SK-N-SH treated with all-trans-retinoic acid at 6 μM for 48 hours (cell line): ENCODE measurements at regions not wholly inside any gene's neighbourhood (a gene's known extent, or its start where the extent isn't known, plus 50 kb on each side); places are given as distances from the start of the nearest gene placed in this dataset.
"Not testable (repeated sequence)": the region's sequence is repeated elsewhere in the genome, so short reads cannot be mapped to it uniquely, and the experiment has no call there.

Experiments used
- RARB ChIP-seq: fragments of 250-450 bp; sonication (Bioruptor Pico); IDR thresholded peaks from 2 replicates; pipeline ENCODE4 v1.8.0; 2021; ENCODE audit warnings: mild to moderate bottlenecking, moderate library complexity
- ZFP3 ChIP-seq: fragments of 250-450 bp; sonication (Bioruptor Pico); IDR thresholded peaks from 2 replicates; pipeline ENCODE4 v1.5.0; 2020; ENCODE audit warnings: mild to moderate bottlenecking, moderate library complexity
- TF ChIP-seq, protein P1 (sequence below): fragments of 250-450 bp; sonication (Bioruptor Pico); IDR thresholded peaks from 2 replicates; pipeline ENCODE4 v1.5.0; 2020; ENCODE audit warnings: mild to moderate bottlenecking, moderate library complexity
- TF ChIP-seq, protein P2 (sequence below): fragments of 250-450 bp; sonication (Bioruptor Pico); IDR thresholded peaks from 2 replicates; pipeline ENCODE4 v1.5.1; 2020; ENCODE audit warnings: low read depth, mild to moderate bottlenecking, moderate library complexity

DNA sequence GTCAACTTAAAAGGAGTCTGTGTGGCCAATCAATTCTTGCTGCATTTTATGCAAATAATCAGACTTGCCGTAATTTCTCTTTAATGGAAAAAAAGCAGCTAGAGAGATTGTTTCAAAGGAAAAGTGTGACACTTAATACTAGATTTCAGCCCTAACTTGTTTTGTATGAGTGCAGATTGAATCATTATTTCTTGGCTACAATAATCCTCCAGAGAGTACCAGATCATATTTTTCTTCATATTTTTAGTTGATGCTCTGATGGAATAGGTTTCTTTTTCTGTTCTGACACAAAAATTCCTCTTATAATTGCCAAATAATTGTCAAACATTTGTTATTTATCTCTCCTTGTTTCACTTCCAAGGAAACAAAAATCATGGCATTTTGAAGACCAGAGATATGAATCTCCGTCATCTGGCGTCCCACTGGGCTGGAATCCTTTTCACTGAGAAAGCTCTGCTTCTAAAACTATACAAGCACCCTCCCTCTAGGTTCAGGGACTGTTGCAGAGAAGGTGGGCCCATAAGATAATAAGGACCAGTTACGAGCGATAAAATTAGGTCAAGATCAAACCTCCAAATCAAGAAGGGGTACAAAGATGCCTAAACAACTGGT lies 131.4 kb upstream of the APOOL start:
- TF ChIP-seq ZFP3, RARB (CRISPR knock-in tag): not testable (repeated sequence)
- TF ChIP-seq, protein P1, sequence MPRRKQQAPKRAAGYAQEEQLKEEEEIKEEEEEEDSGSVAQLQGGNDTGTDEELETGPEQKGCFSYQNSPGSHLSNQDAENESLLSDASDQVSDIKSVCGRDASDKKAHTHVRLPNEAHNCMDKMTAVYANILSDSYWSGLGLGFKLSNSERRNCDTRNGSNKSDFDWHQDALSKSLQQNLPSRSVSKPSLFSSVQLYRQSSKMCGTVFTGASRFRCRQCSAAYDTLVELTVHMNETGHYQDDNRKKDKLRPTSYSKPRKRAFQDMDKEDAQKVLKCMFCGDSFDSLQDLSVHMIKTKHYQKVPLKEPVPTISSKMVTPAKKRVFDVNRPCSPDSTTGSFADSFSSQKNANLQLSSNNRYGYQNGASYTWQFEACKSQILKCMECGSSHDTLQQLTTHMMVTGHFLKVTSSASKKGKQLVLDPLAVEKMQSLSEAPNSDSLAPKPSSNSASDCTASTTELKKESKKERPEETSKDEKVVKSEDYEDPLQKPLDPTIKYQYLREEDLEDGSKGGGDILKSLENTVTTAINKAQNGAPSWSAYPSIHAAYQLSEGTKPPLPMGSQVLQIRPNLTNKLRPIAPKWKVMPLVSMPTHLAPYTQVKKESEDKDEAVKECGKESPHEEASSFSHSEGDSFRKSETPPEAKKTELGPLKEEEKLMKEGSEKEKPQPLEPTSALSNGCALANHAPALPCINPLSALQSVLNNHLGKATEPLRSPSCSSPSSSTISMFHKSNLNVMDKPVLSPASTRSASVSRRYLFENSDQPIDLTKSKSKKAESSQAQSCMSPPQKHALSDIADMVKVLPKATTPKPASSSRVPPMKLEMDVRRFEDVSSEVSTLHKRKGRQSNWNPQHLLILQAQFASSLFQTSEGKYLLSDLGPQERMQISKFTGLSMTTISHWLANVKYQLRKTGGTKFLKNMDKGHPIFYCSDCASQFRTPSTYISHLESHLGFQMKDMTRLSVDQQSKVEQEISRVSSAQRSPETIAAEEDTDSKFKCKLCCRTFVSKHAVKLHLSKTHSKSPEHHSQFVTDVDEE (CRISPR knock-in tag): not testable (repeated sequence)
- TF ChIP-seq, protein P2, sequence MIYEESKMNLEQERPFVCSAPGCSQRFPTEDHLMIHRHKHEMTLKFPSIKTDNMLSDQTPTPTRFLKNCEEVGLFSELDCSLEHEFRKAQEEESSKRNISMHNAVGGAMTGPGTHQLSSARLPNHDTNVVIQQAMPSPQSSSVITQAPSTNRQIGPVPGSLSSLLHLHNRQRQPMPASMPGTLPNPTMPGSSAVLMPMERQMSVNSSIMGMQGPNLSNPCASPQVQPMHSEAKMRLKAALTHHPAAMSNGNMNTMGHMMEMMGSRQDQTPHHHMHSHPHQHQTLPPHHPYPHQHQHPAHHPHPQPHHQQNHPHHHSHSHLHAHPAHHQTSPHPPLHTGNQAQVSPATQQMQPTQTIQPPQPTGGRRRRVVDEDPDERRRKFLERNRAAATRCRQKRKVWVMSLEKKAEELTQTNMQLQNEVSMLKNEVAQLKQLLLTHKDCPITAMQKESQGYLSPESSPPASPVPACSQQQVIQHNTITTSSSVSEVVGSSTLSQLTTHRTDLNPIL (CRISPR knock-in tag): not testable (repeated sequence)
